OCI-LY1 (cell line): ENCODE measurements at regions not wholly inside any gene's neighbourhood (a gene's known extent, or its start where the extent isn't known, plus 50 kb on each side); places are given as distances from the start of the nearest gene placed in this dataset.

ENCODE experiments used
- H2AFZ ChIP-seq: fragments of 200-600 bp; sonication (generic), shearing (Covaris generic); 2 replicates; pipeline ENCODE4 v1.6.0; 2014; ENCODE audit warnings: antibody characterized with exemption, mild to moderate bottlenecking, low read length
- H3F3A ChIP-seq: fragments of 200-600 bp; sonication (generic), shearing (Covaris generic); 2 replicates; pipeline ENCODE4 v1.6.0; 2014; ENCODE audit warnings: mild to moderate bottlenecking, antibody characterized with exemption, low read length, moderate library complexity; ENCODE audit not compliant: insufficient read depth
- H3K27ac ChIP-seq: fragments of 200-600 bp; sonication (generic); 2 replicates; pipeline ENCODE4 v1.5.1; 2014; ENCODE audit warnings: low read length, mixed run types, mild to moderate bottlenecking, low read depth; ENCODE audit not compliant: poor library complexity, severe bottlenecking
- H3K27me3 ChIP-seq: fragments of 200-600 bp; sonication (generic); 2 replicates; pipeline ENCODE4 v1.6.0; 2014; ENCODE audit warnings: antibody characterized with exemption, mild to moderate bottlenecking, low read length, moderate library complexity; ENCODE audit not compliant: insufficient read depth
- H3K36me3 ChIP-seq: fragments of 200-600 bp; sonication (generic); 2 replicates; pipeline ENCODE4 v1.6.1; 2014; ENCODE audit warnings: mild to moderate bottlenecking, antibody characterized with exemption, low read length, moderate library complexity, mixed read lengths; ENCODE audit not compliant: insufficient read depth
- H3K4me1 ChIP-seq: fragments of 200-600 bp; sonication (generic); 2 replicates; pipeline ENCODE4 v1.5.1; 2014; ENCODE audit warnings: mild to moderate bottlenecking, low read length, moderate library complexity; ENCODE audit not compliant: insufficient read depth, severe bottlenecking
- H3K4me2 ChIP-seq: fragments of 200-600 bp; sonication (generic), shearing (Covaris generic); 2 replicates; pipeline ENCODE4 v1.6.1; 2014; ENCODE audit warnings: low read length
- H3K4me3 ChIP-seq: fragments of 200-600 bp; sonication (generic); 2 replicates; pipeline ENCODE4 v1.5.1; 2014; ENCODE audit warnings: low read length, low read depth, mild to moderate bottlenecking, mixed read lengths; ENCODE audit not compliant: poor library complexity, severe bottlenecking
- H3K79me2 ChIP-seq: fragments of 200-600 bp; shearing (Covaris generic); 2 replicates; pipeline ENCODE4 v1.6.1; 2016; ENCODE audit warnings: mixed run types, low read length, mixed read lengths; ENCODE audit not compliant: insufficient read depth
- H3K9ac ChIP-seq: fragments of 200-600 bp; sonication (generic), shearing (Covaris generic); 2 replicates; pipeline ENCODE4 v1.6.1; 2014; ENCODE audit warnings: mild to moderate bottlenecking, low read length, mixed read lengths
- H3K9me2 ChIP-seq: fragments of 200-600 bp; sonication (generic), shearing (Covaris generic); 2 replicates; pipeline ENCODE4 v1.6.1; 2014; ENCODE audit warnings: low read depth, mild to moderate bottlenecking, low read length, mixed read lengths
- H3K9me3 ChIP-seq: fragments of 200-600 bp; shearing (Covaris generic); 2 replicates; pipeline ENCODE4 v1.6.1; 2014; ENCODE audit warnings: low read length, mixed read lengths
- H4K20me1 ChIP-seq: fragments of 200-600 bp; sonication (generic), shearing (Covaris generic); 2 replicates; pipeline ENCODE4 v1.6.0; 2016; ENCODE audit warnings: mild to moderate bottlenecking, low read length; ENCODE audit not compliant: insufficient read depth
- CTCF ChIP-seq: fragments of 200-600 bp; sonication (generic), shearing (Covaris generic); IDR thresholded peaks from 2 replicates; pipeline ENCODE4 v1.5.1; 2017; ENCODE audit warnings: mild to moderate bottlenecking, antibody characterized with exemption, low read length, moderate library complexity, mixed read lengths
- EZH2 ChIP-seq: fragments of 200-600 bp; sonication (generic), shearing (Covaris generic); IDR thresholded peaks from 2 replicates; pipeline ENCODE4 v1.8.0; 2017; ENCODE audit warnings: borderline replicate concordance, mixed run types, mild to moderate bottlenecking, antibody characterized with exemption, low read length, moderate library complexity, mixed read lengths

- no peak overlapping the region for H3K4me2 ChIP-seq
- no peaks in the 10 kb centered on the region for H3K36me3 ChIP-seq
- no peaks in the 10 kb centered on the region for H3K27me3 ChIP-seq
- H3K4me1 ChIP-seq, result no peaks in the 10 kb centered on the region
- no peak for TF ChIP-seq EZH2
- no peak for TF ChIP-seq CTCF
- H2AFZ ChIP-seq, result no peak overlapping the region
- no peaks in the 10 kb centered on the region for H4K20me1 ChIP-seq
- H3K27ac ChIP-seq, result no peak overlapping the region
- no peak overlapping the region for H3K4me3 ChIP-seq
- H3K9me3 ChIP-seq, result no peaks in the 10 kb centered on the region
- H3K9ac ChIP-seq, result no peak overlapping the region
- H3K9me2 ChIP-seq, result no peaks in the 10 kb centered on the region
- no peaks in the 10 kb centered on the region for H3K79me2 ChIP-seq
- H3F3A ChIP-seq, result no peaks in the 10 kb centered on the region
These were observed 694.7 kb downstream of the ZNF385D start for GRCh38 chr3:21056293-21056692.

GRCh38 chr3:21055015-21055414, 696.0 kb downstream of the ZNF385D start:
- Histone ChIP-seq H3K36me3 (no peaks in the 10 kb centered on the region), H4K20me1 (no peaks in the 10 kb centered on the region), H2AFZ (no peak overlapping the region), H3K27me3 (no peaks in the 10 kb centered on the region), H3K4me1 (no peaks in the 10 kb centered on the region), H3K9ac (no peak overlapping the region), H3K27ac (no peak overlapping the region), H3K4me2 (no peak overlapping the region), H3K9me2 (no peaks in the 10 kb centered on the region), H3K9me3 (no peaks in the 10 kb centered on the region), H3K79me2 (no peaks in the 10 kb centered on the region), H3K4me3 (no peak overlapping the region), H3F3A (no peaks in the 10 kb centered on the region)
- no peak for TF ChIP-seq CTCF
- TF ChIP-seq EZH2, result no peak

GRCh38 chr3:21054064-21054463, 696.9 kb downstream of the ZNF385D start:
- no peaks in the 10 kb centered on the region for H3K79me2 ChIP-seq
- H2AFZ ChIP-seq, result no peak overlapping the region
- H3K27me3 ChIP-seq, result no peaks in the 10 kb centered on the region
- H3K4me1 ChIP-seq, result no peaks in the 10 kb centered on the region
- H3K4me3 ChIP-seq, result no peak overlapping the region
- H3K9me2 ChIP-seq, result no peaks in the 10 kb centered on the region
- no peak overlapping the region for H3K9ac ChIP-seq
- H3K9me3 ChIP-seq, result no peaks in the 10 kb centered on the region
- TF ChIP-seq EZH2 (no peak), CTCF (no peak)
- H4K20me1 ChIP-seq, result no peaks in the 10 kb centered on the region
- H3K4me2 ChIP-seq, result no peak overlapping the region
- no peak overlapping the region for H3K27ac ChIP-seq
- no peaks in the 10 kb centered on the region for H3F3A ChIP-seq
- no peaks in the 10 kb centered on the region for H3K36me3 ChIP-seq
